HG02870 (cell line): ENCODE measurements at regions not wholly inside any gene's neighbourhood (a gene's known extent, or its start where the extent isn't known, plus 50 kb on each side); places are given as distances from the start of the nearest gene placed in this dataset.

Experiments
- ATAC-seq: cut with Tn5 transposase; IDR thresholded peaks from one replicate; pipeline ENCODE4 v1.9.1; 2021; ENCODE audit warnings: mild to moderate bottlenecking, moderate library complexity; ENCODE audit not compliant: unreplicated experiment

DNA sequence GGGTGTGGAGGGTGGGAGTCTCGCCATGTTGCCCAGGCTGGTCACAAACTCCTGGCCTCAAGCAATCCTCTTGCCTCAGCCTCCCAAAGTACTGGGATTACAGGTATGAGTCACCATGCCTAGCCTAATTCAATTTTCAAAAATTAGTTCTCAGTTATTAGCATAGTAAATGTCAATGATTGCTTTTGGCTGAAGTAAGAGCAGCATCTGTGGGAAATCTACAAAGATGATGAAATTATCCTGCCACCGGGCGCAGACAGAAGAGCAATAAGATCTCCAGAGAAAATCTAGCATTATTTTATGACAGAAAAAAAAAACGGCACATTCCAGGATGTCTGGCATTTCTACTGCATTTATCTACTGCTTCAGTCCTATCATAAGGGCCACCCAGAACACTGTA lies 97.9 kb upstream of the DAAM1 start:
- ATAC-seq, result no peak

- ATAC-seq, result no peak
Measured at GRCh38 chr14:59091404-59091803, 97.1 kb upstream of the DAAM1 start.

DNA sequence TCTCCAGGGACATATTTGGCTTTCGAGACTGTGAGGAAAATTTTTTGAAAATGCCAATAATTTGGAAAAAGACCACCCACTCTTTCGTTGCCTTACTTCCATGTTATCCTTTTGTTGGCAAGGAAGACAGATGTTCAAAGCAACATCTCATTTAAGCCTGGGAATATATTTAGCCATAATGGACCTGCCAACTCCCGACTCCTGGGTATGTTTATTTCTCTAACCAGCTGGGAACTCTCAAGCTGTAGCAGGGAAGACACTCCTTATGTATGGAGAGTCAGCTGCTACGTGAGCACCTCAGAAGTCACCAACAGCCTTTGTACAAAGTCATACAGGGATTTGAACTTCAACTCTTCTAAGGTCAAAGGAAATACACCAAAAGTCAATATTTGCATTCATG lies 96.5 kb upstream of the DAAM1 start:
- ATAC-seq, result no peak

- ATAC-seq, result no peak
Measured at GRCh38 chr14:59093902-59094301, 94.6 kb upstream of the DAAM1 start.

- ATAC-seq, result no peak
Measured at GRCh38 chr14:59096303-59096702, 92.2 kb upstream of the DAAM1 start.

DNA sequence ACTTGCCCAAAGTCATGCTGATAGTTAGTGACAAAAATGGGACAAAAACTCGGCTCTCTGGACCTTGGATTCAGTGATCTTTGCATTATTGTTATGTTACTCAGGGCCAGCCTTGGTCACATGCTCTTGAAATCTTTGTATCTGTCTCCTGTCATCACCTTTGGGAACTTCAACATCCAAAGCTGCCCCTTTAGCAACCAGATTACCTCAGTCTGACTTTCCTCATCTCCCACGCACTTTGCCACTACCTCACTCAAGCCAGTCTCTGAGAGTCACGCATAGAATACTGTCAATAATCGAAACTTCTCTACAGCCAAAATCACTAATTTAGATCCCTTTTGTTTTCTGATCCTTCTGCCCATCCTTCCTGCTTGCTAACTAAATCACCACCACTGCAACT lies 90.8 kb upstream of the DAAM1 start:
- ATAC-seq, result no peak

DNA sequence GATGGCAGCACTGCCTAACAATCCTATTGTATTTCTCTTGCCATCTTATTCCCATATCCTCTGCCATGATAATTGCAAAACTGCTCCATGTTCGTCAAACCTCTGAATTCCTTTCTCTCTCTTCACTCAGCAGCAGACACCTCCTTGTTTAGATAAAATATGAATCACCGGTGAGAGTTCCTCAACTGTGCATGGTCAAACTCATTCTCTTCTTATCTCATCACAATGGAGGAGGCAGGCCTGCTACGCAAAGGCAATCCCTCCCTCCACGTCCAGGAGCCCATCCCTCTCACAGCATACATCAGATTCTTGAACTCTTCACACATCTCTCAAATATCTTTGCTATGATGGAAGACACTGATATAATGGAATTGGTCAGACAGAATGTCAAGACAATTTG lies 90.1 kb upstream of the DAAM1 start:
- ATAC-seq, result no peak

- no peak for ATAC-seq
Measured at GRCh38 chr14:59100205-59100604, 88.3 kb upstream of the DAAM1 start.

DNA sequence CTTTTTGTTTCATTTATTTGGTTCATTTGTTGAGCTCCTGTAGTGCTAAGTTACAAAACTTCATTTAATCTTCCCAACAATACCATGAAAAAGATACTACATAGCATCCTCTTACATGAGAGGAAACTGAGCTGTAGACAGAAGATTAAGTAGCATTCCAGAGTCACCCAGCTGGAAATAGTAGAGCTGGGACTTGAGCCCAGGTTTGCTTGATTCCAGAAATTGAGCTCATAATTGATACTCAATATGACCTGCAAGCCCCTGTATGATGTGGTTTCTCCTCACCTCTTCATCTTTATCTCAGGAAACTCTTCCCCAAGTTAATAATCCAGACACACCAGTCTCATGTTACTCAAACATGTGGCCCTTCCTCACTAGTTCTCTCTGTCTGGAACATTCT lies 87.0 kb upstream of the DAAM1 start:
- no peak for ATAC-seq

- no peak for ATAC-seq
Measured at GRCh38 chr14:59103396-59103795, 85.1 kb upstream of the DAAM1 start.

- no peak for ATAC-seq
Measured at GRCh38 chr14:59107819-59108218, 80.6 kb upstream of the DAAM1 start.

- ATAC-seq, result peak; percentile 59
Measured at GRCh38 chr14:59116984-59117415, 71.5 kb upstream of the DAAM1 start.

DNA sequence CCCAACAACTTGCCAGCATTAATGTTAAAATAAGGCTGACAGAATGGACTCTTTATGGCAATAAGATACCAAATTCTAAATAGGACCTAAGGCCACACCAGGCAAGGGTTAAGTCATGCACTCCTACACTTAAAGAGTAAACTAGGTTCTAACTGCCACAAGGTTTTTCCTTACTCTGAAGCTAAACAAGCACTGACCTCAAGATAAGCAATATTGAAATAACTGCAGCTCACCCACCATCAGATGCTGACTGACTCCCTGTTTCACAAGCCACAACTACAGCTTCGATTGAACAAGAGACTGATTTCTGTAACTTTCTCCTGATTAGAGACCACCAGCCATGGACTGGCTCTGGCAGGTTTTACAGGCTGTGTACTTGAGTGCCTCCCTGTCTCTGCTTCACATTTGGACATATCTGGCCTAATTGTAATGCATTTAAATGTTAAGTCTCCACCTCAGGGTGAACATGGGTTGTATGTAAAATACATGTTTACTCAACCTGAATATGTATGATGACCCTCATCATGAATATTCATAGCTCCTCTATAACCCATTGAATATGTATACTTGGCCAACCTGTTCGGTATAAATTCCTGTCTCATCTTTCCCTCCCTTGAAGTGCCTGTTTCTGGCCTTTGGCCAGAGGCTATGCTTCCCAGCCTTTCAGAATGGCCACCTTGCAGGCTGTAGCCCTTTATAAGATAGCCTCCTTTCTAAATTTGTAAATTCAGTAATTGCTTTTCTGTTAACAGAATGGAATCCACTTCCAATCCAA lies 70.5 kb upstream of the DAAM1 start:
- no peak for ATAC-seq

DNA sequence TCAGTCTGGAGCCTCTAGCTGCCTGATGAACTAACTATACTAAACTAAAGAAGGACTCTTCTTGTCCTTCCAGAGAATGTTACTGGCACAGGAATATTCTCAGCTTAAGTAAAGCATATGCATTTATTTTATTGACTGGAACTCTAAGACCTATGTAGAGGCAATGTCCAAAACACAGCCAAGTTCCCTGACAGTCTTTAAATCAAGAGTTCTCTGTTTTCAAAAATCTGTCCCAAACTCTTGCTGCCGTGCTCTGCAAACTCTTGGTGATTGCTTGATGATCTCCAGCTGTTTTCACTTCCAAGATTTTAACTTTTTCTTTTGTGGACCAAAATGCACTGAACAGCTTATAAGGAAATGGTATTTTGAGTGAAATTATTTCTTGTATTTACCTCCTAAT lies 67.5 kb upstream of the DAAM1 start:
- ATAC-seq, result no peak

DNA sequence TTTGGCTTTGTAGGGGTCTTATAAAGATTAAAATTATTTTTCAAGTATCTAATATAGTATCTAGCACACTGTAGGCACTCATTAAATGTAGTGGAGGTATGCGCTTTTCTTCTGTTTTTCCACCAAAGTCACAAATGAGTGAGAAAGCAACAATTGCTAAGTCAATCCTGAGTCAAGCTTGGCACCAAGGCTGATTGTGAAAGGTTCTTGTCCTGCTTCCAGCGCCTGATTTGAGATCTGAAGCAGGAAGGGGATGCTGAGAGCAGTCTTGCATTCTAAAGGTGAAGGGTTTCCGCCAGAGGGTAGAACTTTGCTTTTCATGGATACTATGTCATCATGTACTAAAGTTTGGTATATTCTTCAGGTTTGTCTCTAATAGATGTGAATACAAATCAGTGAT lies 64.9 kb upstream of the DAAM1 start:
- ATAC-seq, result no peak

GRCh38 chr14:59123975-59124374 lies 64.5 kb upstream of the DAAM1 start:
- no peak for ATAC-seq

DNA sequence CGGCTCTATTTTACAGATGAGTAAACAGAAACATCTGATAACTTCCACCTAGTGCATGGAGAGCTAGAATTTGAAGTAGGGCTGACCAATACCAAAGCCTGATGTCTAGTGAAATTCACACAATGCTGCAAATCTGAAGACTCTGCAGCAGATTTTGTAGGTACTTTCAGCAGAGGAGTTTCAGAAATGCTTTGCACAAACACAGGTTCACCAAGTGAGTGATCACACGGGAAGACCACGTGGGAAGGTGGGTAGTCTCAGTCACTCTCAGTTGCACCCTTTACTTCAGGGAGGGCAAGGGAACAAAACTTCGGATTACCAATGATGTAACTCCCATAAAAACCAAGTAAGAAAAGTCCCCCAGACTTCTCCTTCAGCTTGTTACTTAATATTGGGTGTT lies 63.3 kb upstream of the DAAM1 start:
- ATAC-seq, result no peak

DNA sequence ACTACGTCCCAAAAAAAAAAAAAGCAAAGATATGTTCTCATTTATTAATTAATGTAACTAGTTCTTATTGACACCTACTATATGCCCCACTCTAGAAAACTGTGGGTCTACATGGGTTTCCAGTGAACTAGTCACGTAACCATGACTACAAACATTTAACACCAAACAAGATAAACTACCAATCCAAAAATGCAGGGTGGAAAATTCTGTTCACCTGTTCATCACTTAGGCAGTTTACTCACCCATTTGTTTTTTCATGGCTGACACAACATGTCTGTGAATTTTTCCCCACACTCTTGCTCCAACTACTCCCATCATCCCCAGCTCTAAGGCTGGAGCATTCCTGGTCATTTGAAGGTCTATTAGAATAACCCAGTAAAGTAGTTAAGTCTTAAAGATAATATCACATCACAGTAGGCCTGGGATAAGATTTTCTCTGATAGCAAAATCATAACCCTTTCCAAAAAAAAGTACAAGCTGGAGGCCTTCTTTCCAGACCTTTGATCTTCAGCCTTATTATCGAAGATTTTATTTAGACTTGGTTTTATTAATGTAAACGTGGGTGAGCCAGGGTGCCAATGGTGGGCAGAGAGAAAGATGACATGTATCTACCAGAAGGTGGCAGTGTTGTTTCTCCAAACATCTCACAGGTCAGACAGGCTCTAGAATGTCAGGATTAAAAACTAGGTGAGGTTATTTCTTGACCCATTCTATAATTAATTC lies 61.6 kb upstream of the DAAM1 start:
- no peak for ATAC-seq

DNA sequence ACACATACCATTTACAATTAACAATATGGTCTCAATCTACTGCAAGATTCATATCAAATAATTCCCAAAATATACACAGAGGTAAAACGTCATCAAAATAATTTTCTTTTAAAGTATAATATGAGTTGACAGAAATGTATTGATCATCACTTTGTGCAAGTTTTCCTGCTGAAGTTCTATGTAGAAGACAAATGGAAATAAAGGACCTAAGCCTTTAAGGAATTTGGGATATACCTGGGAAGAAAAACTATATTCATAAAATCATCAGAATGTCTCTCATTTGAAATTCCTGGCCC lies 61.1 kb upstream of the DAAM1 start:
- no peak for ATAC-seq

GRCh38 chr14:59130462-59130861 lies 58.0 kb upstream of the DAAM1 start:
- no peak for ATAC-seq

DNA sequence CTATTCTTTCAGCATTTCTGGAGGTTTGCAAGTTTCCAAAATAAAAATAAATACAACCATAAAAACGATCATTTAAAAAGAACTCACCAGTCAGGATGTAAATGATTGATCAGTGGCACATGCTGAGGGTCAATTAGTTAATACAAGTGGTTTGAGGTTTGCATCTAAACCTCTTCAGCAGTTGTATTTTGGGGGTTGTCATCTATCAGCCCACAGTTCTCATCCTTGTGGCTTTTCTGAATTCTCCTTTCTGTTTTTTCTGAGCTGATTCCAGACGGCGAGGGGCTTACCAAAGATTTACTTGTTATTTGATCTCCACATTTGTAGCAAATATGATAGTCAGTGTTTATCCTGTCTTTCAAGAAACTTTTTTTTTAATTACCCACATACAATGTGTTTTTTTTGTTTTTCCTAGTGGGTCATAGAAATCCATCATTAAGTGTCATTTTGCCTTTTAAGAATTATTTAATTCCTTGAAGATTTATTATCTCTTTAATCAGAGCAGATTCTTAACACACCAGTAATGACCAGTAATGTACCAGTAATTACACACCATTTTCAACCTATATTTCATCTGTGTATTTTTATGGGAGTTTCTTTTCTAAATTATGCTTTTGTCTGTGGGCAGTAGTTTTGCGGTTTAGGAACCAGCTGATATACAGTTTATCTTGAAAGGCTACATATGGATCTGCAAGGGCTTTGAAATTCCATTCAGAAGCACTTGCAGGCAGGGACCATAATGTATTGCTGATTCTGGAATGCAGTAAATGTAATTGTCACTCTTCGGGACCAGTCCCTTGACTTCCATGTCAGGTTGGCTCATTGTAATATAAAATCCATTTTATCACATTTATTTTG lies 56.3 kb upstream of the DAAM1 start:
- no peak for ATAC-seq
